ENCODE measurements at regions not wholly inside any gene's neighbourhood (a gene's known extent, or its start where the extent isn't known, plus 50 kb on each side); places are given as distances from the start of the nearest gene placed in this dataset.

GRCh38 chr6:22883061-22883717, 313.8 kb downstream of the HDGFL1 start (continued):
- TF ChIP-seq, protein P1, sequence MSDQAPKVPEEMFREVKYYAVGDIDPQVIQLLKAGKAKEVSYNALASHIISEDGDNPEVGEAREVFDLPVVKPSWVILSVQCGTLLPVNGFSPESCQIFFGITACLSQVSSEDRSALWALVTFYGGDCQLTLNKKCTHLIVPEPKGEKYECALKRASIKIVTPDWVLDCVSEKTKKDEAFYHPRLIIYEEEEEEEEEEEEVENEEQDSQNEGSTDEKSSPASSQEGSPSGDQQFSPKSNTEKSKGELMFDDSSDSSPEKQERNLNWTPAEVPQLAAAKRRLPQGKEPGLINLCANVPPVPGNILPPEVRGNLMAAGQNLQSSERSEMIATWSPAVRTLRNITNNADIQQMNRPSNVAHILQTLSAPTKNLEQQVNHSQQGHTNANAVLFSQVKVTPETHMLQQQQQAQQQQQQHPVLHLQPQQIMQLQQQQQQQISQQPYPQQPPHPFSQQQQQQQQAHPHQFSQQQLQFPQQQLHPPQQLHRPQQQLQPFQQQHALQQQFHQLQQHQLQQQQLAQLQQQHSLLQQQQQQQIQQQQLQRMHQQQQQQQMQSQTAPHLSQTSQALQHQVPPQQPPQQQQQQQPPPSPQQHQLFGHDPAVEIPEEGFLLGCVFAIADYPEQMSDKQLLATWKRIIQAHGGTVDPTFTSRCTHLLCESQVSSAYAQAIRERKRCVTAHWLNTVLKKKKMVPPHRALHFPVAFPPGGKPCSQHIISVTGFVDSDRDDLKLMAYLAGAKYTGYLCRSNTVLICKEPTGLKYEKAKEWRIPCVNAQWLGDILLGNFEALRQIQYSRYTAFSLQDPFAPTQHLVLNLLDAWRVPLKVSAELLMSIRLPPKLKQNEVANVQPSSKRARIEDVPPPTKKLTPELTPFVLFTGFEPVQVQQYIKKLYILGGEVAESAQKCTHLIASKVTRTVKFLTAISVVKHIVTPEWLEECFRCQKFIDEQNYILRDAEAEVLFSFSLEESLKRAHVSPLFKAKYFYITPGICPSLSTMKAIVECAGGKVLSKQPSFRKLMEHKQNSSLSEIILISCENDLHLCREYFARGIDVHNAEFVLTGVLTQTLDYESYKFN (CRISPR knock-in tag; conservative IDR thresholded peaks at IDR 0.05) = no peak
- no peak for TF ChIP-seq PPARG (CRISPR knock-in tag; conservative IDR thresholded peaks at IDR 0.05)

GRCh38 chr6:22884456-22884855, 315.1 kb downstream of the HDGFL1 start:
- no peaks in the 10 kb centered on the region for H3K79me2 ChIP-seq (ENCODE audit: insufficient read depth, low read length)
- no peaks in the 10 kb centered on the region for H3K4me1 ChIP-seq (ENCODE audit: insufficient read depth, low read length)
- no peak overlapping the region for H3K9ac ChIP-seq (ENCODE audit: insufficient read depth, low read depth, low read length)
- FAIRE-seq = no peak
- no peak overlapping the region for H3K4me3 ChIP-seq (replicated peaks in 1 of 3; ENCODE audit: insufficient read depth in 1 of 3, low read depth in 2 of 3, low read length in 3 of 3)
- BruUV-seq (replicated peaks) = no TSS peak
- no peaks in the 10 kb centered on the region for H3K27me3 ChIP-seq (ENCODE audit: control insufficient read depth in 1 of 2, insufficient read depth in 2 of 2, low read length in 2 of 2)
- H2AFZ ChIP-seq (ENCODE audit: low read length) = no peak overlapping the region
- CTCF ChIA-PET (ENCODE audit: low intra/inter-chr PET ratio, low total read pairs) = no interaction called here
- in situ Hi-C loops (cut with HindIII; ENCODE audit: extremely low pct_ligation_motif_present, low pct_unique_long_range_greater_than_20kb) (no loop called here), intact Hi-C loops (cut with micrococcal nuclease; ENCODE audit: unreplicated experiment) (loop anchor here (10.0 kb wide), 1 partner anchor 120 kb away; no protein-coding TSS in a partner anchor)
- WGBS (ENCODE audit: low lambda C conversion rate) = 9% methylated on average over 6 of the region's 6 CpGs
- H3K9me3 ChIP-seq (ENCODE audit: low read length) = peaks cover 75% of the 10 kb centered on the region
- H3K4me2 ChIP-seq (ENCODE audit: low read depth, low read length) = no peak overlapping the region
- POLR2A ChIA-PET = no interaction called here
- H4K20me1 ChIP-seq (ENCODE audit: insufficient read depth, low read length) = no peaks in the 10 kb centered on the region
- H3K27ac ChIP-seq (ENCODE audit: extremely low read length, insufficient read depth, low read length) = no peak overlapping the region
- no peaks in the 10 kb centered on the region for H3K36me3 ChIP-seq (replicated peaks in 1 of 2; ENCODE audit: control insufficient read depth in 1 of 2, insufficient read depth in 2 of 2, low read length in 2 of 2)
- no peak for ATAC-seq
- no peak for DNase-seq (ENCODE audit: low spot score)
- TF ChIP-seq, protein P2, sequence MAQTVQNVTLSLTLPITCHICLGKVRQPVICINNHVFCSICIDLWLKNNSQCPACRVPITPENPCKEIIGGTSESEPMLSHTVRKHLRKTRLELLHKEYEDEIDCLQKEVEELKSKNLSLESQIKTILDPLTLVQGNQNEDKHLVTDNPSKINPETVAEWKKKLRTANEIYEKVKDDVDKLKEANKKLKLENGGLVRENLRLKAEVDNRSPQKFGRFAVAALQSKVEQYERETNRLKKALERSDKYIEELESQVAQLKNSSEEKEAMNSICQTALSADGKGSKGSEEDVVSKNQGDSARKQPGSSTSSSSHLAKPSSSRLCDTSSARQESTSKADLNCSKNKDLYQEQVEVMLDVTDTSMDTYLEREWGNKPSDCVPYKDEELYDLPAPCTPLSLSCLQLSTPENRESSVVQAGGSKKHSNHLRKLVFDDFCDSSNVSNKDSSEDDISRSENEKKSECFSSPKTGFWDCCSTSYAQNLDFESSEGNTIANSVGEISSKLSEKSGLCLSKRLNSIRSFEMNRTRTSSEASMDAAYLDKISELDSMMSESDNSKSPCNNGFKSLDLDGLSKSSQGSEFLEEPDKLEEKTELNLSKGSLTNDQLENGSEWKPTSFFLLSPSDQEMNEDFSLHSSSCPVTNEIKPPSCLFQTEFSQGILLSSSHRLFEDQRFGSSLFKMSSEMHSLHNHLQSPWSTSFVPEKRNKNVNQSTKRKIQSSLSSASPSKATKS (CRISPR knock-in tag; IDR thresholded peaks at IDR 0.05) = no peak
- TF ChIP-seq DR1 (CRISPR knock-in tag; IDR thresholded peaks at IDR 0.05) (no peak), ZNF10 (CRISPR knock-in tag; IDR thresholded peaks at IDR 0.05; ENCODE audit: borderline replicate concordance, low read depth) (no peak), FOSL1 (CRISPR knock-in tag; IDR thresholded peaks at IDR 0.05; ENCODE audit: borderline replicate concordance) (no peak), DMAP1 (CRISPR knock-in tag; IDR thresholded peaks at IDR 0.05) (no peak), POLR2AphosphoS2 (IDR thresholded peaks at IDR 0.05; ENCODE audit: low read depth, low read length) (no peak), NR3C1 (CRISPR knock-in tag; IDR thresholded peaks at IDR 0.05) (no peak), PLRG1 (conservative IDR thresholded peaks at IDR 0.05) (no peak), KDM5B (CRISPR knock-in tag; IDR thresholded peaks at IDR 0.05; ENCODE audit: borderline replicate concordance) (no peak), THAP11 (CRISPR knock-in tag; IDR thresholded peaks at IDR 0.05) (no peak), AGO1 (IDR thresholded peaks at IDR 0.05; ENCODE audit: low read depth, low read length, poor library complexity, severe bottlenecking) (no peak), ZNF720 (CRISPR knock-in tag; IDR thresholded peaks at IDR 0.05) (no peak), ZBTB25 (CRISPR knock-in tag; IDR thresholded peaks at IDR 0.05) (no peak)
- TF ChIP-seq, protein P3, sequence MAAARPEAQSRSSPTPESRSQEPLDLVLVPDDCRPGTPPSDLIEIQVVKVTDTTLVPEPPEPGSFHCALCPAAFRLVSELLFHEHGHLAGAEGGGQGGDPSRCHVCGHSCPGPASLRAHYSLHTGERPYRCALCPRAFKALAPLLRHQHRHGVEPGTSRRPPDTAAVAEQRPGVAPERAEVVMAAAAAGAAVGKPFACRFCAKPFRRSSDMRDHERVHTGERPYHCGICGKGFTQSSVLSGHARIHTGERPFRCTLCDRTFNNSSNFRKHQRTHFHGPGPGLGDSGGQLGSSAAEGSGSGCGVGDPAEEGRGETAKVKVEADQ (CRISPR knock-in tag; IDR thresholded peaks at IDR 0.05; ENCODE audit: borderline replicate concordance) = no peak

Measured in HepG2 (cell line).